SH-SY5Y (cell line): ENCODE measurements at regions not wholly inside any gene's neighbourhood (a gene's known extent, or its start where the extent isn't known, plus 50 kb on each side); places are given as distances from the start of the nearest gene placed in this dataset.

ENCODE experiments used
- GATA2 ChIP-seq: IDR thresholded peaks from 2 replicates; pipeline ENCODE4 v1.6.1; 2011; ENCODE audit warnings: mild to moderate bottlenecking, low read depth, low read length
- GATA3 ChIP-seq: IDR thresholded peaks from 2 replicates; pipeline ENCODE4 v1.6.1; 2011; ENCODE audit warnings: low read depth, mild to moderate bottlenecking, low read length, moderate library complexity

DNA sequence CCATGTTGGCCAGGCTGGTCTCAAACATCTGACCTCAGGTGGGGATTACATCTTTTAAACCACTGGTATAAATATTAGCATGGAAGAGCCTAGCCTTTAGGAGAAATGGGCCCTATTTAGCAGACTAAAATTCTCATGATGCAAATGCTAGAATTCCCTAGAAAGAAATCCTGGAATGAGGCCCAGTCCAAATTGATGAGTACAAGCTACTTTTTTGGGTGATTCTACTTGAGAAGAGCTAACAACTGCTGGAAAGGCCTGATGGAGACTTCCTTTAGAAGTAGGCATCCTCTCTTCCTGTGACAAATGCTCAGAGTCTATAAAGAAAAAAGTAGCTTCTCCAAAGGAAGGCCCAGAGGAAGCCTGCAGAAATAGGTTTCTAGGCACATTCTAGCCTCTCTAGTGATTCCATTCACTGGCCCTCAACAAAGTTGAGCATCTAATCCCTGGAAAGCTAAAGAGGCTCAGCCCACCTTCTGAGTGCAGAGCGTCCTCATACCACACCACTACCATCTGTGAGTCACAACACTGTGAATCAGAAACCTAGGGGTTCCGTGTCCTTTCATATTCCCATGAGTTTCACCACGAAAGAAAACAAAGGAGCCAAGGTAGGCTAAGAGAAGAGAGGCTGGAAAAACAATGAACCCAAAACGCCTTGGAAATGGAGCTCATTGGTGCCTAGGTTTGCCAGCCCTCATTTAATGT is 183.1 kb downstream of the C1D start:
- TF ChIP-seq GATA3: no peak

DNA sequence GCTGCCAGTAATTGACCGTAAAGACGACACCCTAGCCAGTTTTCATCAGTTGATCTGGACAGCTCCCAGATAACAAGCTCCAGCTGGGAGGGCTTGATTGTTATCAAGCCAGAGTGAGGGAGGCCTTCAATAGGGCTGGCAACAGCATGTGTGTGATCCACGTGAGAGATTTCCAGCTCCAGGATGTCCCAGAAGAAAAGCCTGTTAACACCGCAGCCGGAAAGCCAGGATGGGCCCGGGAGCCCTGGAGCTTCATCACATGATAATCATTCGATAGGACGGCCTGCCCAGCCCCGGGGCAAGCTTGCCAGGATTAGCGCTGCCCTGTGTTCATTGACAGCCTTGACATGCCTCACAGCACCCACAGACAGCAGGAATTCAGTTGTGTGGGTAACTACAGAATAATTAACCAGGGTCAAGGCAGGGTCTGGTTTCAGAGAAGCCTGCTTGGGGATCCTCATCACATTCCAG is 182.5 kb downstream of the C1D start:
- TF ChIP-seq GATA3 (peak; percentile 100), GATA2 (peak; percentile 100)

DNA sequence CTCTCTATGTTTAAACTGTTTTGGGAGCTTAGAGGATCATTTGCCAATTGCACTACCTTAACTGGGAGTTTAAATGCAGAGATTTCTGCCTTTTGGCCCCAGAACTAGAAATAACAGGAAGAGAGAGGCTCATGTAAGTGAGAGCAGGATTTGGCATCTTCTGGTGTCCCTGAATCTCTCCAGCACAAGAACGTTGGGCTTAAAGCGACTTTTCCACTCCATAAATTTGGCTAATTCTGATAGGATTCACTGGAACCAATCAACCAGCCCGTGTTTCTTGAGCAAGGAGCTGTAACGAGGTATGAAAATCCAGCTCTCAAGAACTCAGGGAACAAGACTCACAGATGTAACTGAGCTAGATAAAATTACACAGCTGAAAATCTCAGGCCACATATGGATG is 181.0 kb downstream of the C1D start:
- TF ChIP-seq GATA2 (no peak), GATA3 (no peak)

DNA sequence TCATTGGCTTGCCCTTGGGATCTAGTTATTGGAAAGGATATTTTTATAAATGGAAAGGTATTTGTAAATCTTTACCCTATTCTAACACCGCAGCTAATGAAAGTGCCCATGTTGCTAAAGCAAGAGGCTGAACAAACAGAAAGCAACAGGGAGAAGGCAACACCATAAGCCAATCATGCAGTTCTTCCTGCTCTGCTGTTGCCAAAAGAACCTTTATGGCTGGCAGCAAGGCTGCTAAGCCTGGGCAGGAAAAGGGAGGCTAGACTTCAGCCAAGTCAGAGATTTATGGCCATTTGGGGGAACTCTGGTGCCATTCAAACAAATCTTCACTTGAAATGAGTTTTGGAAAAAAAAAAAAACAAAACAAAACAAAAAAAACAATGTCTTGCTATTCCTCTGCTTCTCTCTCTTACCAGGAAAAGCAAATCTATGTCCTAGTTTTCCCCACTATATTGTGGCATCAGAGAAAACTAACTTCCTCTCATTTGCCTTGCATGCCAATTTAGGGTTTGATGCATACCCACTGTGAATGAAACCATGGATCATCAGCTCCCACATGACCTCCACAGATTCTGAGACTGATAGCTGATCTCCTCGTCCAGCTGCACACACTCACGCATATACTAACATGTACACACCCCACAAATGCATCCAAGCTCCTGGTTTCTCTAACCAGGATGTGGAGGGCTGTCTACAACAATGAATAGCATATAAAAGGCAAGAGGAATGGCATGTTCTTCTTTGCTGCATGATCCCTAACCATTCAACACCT is 179.3 kb downstream of the C1D start:
- TF ChIP-seq GATA3 (no peak), GATA2 (no peak)

DNA sequence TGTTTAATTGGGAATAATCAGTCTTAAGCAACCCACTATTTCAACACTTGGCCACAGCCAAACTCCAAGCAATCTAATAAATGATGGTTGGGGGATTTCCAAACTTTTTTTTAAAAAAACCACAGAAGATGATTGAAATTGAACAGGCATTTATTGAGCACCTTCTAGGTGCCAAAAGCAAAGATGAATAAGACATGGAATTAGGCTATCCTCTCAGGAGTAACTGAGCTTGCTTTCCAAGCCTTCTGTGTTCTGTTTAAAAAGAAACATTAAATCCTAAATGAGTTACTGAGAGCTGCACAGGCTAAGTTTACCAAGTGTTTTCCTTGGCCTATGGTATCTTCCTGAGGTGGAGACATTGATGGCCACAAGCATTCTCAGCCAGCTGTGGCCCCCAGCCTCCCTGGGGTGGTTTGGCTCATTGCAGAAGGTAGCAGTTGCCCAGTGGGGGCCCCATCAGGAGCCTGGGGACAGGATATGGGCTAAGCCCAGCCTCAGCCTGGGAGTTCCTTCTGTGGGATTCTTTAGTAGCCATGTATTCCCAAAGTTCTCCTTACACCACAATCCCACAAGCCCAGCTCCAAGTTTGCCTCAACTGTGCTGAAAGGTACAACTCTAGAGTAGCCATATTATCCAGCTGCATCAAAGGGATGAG is 174.3 kb downstream of the C1D start:
- TF ChIP-seq GATA2 (no peak), GATA3 (no peak)

DNA sequence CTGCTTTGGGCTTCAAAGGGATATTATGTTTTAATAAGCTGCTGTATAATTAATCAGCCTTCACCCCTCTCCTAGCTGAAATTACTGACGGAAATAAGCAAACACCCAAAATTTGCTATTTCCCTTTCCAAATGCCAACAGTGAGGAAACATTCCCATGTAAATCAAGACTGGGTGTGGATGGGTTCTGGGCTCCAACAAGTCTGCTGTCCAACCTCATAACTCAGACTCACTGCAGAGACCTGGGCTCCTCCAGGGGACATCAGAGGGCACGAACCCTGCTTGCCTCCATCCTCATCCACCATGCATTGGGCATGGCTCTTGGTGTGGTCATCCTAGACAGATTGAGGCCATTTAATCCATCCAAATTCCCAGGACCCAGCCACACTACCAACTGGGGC is 173.7 kb downstream of the C1D start:
- TF ChIP-seq GATA2: no peak
- TF ChIP-seq GATA3: no peak

DNA sequence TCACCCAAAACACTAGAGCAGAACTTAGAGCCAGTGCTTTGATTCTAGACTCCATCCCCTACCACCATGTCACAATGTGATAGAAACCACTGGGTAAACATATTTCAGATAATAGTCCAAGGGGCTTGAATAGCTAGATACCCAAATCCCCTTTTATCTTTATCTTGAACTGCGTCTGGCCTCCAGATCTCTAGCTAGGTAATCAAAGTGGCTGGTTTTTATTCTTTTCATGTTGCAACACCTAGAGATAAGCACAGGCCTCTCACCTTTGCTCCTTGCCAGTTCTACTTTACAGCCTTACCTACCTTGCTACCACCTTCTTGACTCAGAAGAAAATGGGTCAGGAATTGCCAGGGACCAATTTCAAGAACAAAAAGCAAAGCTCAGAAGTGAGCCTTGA is 171.2 kb downstream of the C1D start:
- no peak for TF ChIP-seq GATA2
- no peak for TF ChIP-seq GATA3

DNA sequence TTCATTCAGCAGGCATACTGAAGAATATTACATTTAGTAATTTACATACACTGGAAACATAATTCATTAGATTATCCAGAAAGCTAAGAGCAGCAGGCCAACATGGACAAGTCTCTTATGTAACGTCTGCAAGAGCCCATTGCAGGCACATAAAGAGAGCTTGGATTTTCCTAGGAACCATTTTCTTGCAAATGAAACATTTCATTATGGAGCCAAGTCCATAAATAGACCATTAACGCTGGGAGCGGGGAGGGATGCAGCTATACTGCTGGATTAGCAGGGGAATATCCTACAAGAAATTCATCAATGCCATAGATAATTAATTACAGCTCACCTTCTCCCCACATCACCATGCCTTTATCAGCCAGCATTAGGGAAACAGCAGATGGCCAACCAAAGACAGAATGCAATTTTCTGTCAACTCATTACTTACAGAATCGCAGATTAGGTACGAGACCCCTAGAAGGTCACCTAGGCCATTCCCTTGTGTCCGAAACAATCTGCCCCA is 170.4 kb downstream of the C1D start:
- no peak for TF ChIP-seq GATA2
- TF ChIP-seq GATA3: no peak

DNA sequence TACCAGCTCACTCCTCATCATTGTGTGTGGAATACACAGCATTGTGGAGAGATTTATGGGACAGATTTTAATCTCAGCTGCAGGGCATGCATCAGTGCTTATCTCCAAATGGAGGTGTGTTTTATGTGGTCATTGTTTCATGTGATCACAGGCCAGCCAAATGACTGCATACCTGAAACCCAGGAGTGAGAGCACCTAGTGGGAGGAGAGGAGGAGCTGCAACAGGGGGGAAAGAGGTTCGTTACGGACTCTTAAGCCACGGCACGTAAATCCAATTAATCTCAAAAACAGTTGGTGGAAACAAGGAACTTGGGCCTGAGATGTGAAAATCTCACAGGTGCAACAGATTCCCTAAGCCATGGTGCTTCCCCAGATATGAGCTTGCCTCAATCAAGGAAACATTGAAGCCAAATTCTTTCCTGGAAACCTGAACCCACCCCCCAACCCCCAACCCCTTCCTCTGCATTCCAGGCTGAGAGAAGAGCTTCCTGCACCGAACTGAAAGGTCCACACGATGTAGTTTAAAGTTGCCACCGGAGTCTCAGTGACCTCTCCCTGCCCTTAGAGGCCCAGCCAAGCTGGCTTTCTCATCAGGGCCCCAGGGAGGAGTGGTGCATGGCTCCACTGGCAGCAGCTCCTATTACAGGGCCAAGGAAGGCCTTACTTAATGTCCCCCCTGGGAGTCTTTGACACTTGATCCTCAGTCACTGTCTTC is 167.4 kb downstream of the C1D start:
- TF ChIP-seq GATA3 (peak; percentile 50), GATA2 (peak; percentile 87)

DNA sequence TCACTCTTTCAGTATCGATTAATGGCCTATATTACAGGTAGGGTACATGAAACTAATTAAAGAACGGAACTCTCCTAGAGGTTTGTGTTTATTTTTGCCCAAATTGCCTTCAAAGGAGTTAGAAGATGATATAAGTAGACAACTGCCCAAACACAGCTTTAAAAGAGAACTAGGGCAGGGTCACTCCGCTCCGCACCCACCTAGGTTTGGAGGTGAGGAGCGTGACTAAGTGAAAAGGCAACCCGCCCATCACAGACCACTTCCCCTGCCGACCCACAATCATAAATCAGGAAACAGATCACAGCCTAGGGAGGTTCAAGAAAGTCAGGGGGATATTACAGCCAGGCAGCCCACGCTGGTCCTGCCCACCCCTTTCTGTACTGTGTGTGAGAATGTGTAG is 166.7 kb downstream of the C1D start:
- TF ChIP-seq GATA2 (no peak), GATA3 (no peak)

DNA sequence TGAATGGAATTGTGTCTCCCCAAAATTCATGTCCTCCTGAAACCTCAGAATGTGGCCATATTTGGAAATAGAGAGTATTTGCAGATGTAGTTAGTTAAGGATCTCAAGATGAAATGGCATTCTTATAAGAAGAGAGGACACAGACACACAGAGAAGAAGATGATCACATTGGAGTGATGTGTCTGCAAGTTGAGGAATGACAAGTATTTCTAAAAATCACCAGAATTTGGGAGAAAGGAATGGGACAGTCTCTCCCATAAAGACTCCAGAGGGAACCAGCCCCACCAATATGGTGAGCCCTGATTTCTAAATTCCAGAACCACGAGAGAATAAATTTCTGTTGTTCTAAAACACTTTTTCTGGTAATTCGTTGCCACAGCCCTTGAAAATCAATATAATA is 166.3 kb downstream of the C1D start:
- TF ChIP-seq GATA2 (no peak), GATA3 (no peak)

DNA sequence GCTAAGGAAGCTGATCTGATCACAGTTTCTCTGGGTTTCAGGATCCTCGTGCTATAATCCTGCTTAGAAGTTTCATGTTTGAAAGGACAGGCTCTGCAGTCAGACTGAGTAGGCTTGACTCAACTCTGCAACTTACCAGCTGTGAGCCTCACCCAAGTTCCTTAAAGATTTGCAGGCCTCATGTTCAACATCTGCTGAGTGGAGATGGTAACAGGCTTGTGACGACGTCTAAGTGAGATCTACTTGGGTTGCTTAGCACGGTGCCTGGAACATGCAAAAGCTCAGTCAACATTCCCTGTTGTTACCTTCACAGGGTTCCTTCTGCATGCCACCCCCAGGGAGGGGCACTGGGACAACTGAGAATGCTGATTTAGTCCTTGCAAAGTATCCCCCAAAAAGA is 164.2 kb downstream of the C1D start:
- TF ChIP-seq GATA3 (no peak), GATA2 (no peak)

DNA sequence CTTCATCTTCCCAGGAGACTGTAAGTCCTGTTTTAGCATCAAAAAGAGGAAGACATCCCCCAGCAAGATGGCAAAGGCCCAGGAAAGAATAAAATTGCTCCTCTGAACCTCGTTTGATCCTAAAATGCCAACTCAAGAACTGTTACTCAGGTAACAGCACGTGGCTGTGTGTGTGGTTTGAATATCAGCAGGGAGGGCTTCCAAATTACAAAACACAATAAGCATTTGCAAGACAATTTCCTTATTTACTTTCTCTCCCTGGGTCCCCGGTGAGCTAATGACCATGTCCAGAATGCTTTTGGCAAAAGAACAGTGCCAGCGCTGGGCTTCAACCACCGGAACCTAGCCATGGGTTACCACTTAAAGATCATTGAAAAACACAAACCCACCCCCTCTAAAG is 163.6 kb downstream of the C1D start:
- TF ChIP-seq GATA3: no peak
- TF ChIP-seq GATA2: no peak

DNA sequence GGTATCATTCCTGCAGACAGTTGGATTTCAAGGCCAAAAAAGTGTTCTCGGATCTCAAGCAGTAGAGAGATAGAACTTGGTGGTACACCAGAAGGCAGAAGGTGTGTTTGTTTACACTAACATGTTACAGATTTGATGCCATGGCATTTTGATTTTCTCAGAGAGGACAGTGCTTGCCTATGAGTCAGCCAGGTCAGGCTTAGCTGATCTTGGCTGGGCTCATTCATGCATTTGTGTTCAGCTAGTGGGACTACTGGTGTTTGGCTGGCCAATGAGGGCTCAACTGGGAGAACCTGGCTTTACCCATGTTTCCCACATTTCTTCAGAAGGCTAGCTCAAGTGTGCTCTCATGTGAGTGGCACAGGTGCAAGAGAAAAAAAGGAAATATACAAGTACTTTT is 162.0 kb downstream of the C1D start:
- TF ChIP-seq GATA2 (no peak), GATA3 (no peak)

DNA sequence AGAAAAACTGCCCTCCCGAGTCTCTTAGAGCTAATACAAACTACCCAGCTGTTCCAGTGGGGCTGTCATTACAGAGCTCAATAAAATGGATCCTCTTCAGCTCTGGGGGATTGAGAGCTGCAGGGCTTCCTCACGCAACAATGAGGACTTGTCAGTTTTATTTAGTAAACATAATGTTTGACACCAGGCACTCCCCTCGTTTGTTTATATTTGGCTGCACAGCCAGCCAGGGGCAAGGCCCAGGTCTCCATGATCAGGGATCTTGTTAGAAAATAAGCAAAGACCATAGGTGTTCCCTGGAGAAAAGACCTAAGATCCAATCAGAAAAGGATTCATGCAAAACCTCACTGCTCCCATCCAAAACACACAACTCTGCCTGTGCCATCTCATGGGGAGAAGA is 158.2 kb downstream of the C1D start:
- TF ChIP-seq GATA2 (no peak), GATA3 (no peak)

DNA sequence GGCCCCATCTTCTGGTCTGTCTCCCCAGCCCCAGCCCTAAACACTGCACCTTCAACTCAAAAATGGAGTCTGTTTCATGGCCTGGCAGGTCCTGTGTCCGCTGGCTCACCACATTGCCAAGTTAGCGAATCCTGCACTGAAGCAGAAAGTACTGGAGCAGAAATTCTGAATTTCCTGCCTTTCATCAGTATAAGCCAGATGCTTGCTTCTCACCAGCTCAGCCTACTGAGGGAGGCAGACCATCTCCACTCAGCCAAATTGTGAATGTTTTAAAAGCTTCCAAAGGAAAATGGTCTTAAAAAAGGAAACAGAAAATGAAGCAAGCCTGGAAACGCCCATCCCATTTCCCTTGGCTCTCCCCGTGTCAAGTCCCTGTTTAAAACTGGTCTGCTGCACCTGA is 157.8 kb downstream of the C1D start:
- TF ChIP-seq GATA3 (no peak), GATA2 (no peak)
